Endodermal cell (in vitro differentiated cells): ENCODE measurements at regions not wholly inside any gene's neighbourhood (a gene's known extent, or its start where the extent isn't known, plus 50 kb on each side); places are given as distances from the start of the nearest gene placed in this dataset.

Source experiments
- DNase-seq: peaks from one replicate; pipeline ENCODE4 v3.0.0-alpha.2; 2017
- H3K27ac ChIP-seq: 2 replicates; pipeline ENCODE4 v1.5.1; 2013; ENCODE audit warnings: mild to moderate bottlenecking, low read depth, low read length, moderate library complexity
- H3K27me3 ChIP-seq: 2 replicates; pipeline ENCODE4 v1.6.1; 2013; ENCODE audit warnings: mild to moderate bottlenecking, low read length, moderate library complexity; ENCODE audit not compliant: insufficient read depth, control insufficient read depth, poor library complexity, severe bottlenecking
- H3K36me3 ChIP-seq: 2 replicates; pipeline ENCODE4 v1.7.0; 2013; ENCODE audit warnings: mild to moderate bottlenecking, low read length, moderate library complexity; ENCODE audit not compliant: control insufficient read depth, insufficient read depth
- H3K4me1 ChIP-seq: one replicate; pipeline ENCODE4 v1.7.0; 2013; ENCODE audit warnings: low read length; ENCODE audit not compliant: control insufficient read depth, insufficient read depth
- H3K4me3 ChIP-seq: 2 replicates; pipeline ENCODE4 v1.5.1; 2013; ENCODE audit warnings: mild to moderate bottlenecking, low read length, moderate library complexity
- H3K9ac ChIP-seq: 2 replicates; pipeline ENCODE4 v1.6.1; 2013; ENCODE audit warnings: mild to moderate bottlenecking, low read length, moderate library complexity; ENCODE audit not compliant: poor library complexity, severe bottlenecking; ENCODE audit errors: extremely low read depth
- H3K9me3 ChIP-seq: 2 replicates; pipeline ENCODE4 v1.6.1; 2013; ENCODE audit warnings: mild to moderate bottlenecking, low read length, moderate library complexity; ENCODE audit not compliant: control insufficient read depth
- H3K27ac Mint-ChIP-seq: 2 replicates; pipeline ENCODE4 v1.8.0; 2020; ENCODE audit warnings: mixed read lengths
- H3K27me3 Mint-ChIP-seq: 2 replicates; pipeline ENCODE4 v1.8.0; 2021; ENCODE audit warnings: mild to moderate bottlenecking, mixed read lengths; ENCODE audit not compliant: insufficient read depth
- H3K36me3 Mint-ChIP-seq: 2 replicates; pipeline ENCODE4 v1.8.0; 2020; ENCODE audit warnings: low read depth, mixed read lengths
- H3K4me1 Mint-ChIP-seq: 2 replicates; pipeline ENCODE4 v1.8.0; 2020; ENCODE audit warnings: mixed read lengths
- H3K4me3 Mint-ChIP-seq: 2 replicates; pipeline ENCODE4 v1.8.0; 2020; ENCODE audit warnings: mild to moderate bottlenecking, moderate library complexity, mixed read lengths
- H3K9me3 Mint-ChIP-seq: 2 replicates; pipeline ENCODE4 v1.8.0; 2020; ENCODE audit warnings: mild to moderate bottlenecking, mixed read lengths
- WGBS, 2 experiments: methylation state at CpG; one replicate each; pipeline versions ENCODE4 v1.1.5 to v1.1.7; 2013; ENCODE audit warnings: missing lambda C conversion rate in 2 of 2, mixed read lengths in 1 of 2; ENCODE audit not compliant: insufficient coverage in 1 of 2, insufficient read length in 1 of 2; 5-methylcytosine and 5-hydroxymethylcytosine counted together
- TF ChIP-seq, protein P1 (sequence below): fragments of 200-600 bp; sonication (generic); conservative IDR thresholded peaks from 2 replicates; pipeline ENCODE4 v1.5.0; 2021; ENCODE audit warnings: antibody characterized with exemption, mild to moderate bottlenecking

DNA sequence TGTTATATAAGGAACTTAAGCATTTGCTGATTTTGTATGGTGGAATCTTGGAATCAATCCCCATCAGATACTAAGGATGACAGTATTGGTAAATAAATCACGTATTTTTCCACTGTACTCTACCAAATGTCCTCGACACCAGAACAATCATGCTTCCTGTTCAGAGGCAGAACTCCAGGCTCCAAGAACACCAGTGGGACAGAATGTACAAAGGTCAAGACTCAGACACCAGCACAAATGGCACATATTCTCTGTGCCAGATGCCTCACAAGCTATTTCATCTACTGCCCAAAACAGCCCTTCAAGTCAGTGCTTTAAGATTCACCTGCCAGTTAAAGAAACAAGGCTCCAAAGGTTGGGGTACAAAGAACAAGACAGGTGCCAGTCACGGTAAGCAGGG, 420.5 kb downstream of the STK39 start:
- Histone ChIP-seq H3K27me3 (peaks cover 18% of the 10 kb centered on the region), H3K36me3 (no peaks in the 10 kb centered on the region), H3K27ac (no peak overlapping the region), H3K4me3 (no peak overlapping the region), H3K9me3 (no peaks in the 10 kb centered on the region), H3K9ac (no peak overlapping the region), H3K4me1 (no peaks in the 10 kb centered on the region)
- Mint-ChIP-seq H3K36me3 (no peaks in the 10 kb centered on the region), H3K4me3 (no peak overlapping the region), H3K27me3 (no peaks in the 10 kb centered on the region), H3K4me1 (peaks cover 4% of the 10 kb centered on the region), H3K9me3 (no peaks in the 10 kb centered on the region), H3K27ac (no peak overlapping the region)
- DNase-seq: no peak
- 93 to 100% methylated on average over 2 to 3 of the region's 3 CpGs for WGBS, 2 experiments
- TF ChIP-seq, protein P1, sequence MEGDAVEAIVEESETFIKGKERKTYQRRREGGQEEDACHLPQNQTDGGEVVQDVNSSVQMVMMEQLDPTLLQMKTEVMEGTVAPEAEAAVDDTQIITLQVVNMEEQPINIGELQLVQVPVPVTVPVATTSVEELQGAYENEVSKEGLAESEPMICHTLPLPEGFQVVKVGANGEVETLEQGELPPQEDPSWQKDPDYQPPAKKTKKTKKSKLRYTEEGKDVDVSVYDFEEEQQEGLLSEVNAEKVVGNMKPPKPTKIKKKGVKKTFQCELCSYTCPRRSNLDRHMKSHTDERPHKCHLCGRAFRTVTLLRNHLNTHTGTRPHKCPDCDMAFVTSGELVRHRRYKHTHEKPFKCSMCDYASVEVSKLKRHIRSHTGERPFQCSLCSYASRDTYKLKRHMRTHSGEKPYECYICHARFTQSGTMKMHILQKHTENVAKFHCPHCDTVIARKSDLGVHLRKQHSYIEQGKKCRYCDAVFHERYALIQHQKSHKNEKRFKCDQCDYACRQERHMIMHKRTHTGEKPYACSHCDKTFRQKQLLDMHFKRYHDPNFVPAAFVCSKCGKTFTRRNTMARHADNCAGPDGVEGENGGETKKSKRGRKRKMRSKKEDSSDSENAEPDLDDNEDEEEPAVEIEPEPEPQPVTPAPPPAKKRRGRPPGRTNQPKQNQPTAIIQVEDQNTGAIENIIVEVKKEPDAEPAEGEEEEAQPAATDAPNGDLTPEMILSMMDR: no peak

DNA sequence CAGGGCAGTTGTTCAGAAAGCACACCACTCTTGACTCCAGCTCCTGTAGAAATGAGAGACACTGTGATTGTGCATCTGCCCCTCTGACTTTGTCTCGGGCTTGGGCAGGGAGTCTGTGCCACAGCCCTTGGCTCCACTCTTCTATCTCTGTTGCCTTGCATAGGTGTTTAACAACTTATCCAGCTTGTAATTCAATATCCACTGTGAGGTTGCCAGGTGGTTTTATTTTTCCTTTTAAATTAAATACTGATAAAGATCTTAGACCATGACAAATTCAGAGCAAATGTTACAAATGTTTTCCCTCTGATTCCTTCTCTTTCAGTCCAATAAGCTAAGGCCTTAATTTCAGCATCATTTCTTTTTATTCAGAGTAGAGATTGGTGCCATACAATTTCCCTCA, 421.7 kb downstream of the STK39 start:
- TF ChIP-seq, protein P1: no peak
- peaks cover 4% of the 10 kb centered on the region for H3K4me1 Mint-ChIP-seq
- no peak overlapping the region for H3K4me3 ChIP-seq
- H3K27ac Mint-ChIP-seq: no peak overlapping the region
- H3K4me1 ChIP-seq: no peaks in the 10 kb centered on the region
- no peak overlapping the region for H3K27ac ChIP-seq
- H3K9me3 ChIP-seq: no peaks in the 10 kb centered on the region
- no peaks in the 10 kb centered on the region for H3K9me3 Mint-ChIP-seq
- H3K4me3 Mint-ChIP-seq: no peak overlapping the region
- H3K27me3 Mint-ChIP-seq: no peaks in the 10 kb centered on the region
- H3K9ac ChIP-seq: no peak overlapping the region
- no peaks in the 10 kb centered on the region for H3K36me3 Mint-ChIP-seq
- H3K27me3 ChIP-seq: peaks cover 20% of the 10 kb centered on the region
- DNase-seq: no peak
- WGBS, 2 experiments: 83% methylated on average over 1 of the region's 1 CpG; no CpG with 5 or more reads in 1 of the 2 experiments
- H3K36me3 ChIP-seq: no peaks in the 10 kb centered on the region

DNA sequence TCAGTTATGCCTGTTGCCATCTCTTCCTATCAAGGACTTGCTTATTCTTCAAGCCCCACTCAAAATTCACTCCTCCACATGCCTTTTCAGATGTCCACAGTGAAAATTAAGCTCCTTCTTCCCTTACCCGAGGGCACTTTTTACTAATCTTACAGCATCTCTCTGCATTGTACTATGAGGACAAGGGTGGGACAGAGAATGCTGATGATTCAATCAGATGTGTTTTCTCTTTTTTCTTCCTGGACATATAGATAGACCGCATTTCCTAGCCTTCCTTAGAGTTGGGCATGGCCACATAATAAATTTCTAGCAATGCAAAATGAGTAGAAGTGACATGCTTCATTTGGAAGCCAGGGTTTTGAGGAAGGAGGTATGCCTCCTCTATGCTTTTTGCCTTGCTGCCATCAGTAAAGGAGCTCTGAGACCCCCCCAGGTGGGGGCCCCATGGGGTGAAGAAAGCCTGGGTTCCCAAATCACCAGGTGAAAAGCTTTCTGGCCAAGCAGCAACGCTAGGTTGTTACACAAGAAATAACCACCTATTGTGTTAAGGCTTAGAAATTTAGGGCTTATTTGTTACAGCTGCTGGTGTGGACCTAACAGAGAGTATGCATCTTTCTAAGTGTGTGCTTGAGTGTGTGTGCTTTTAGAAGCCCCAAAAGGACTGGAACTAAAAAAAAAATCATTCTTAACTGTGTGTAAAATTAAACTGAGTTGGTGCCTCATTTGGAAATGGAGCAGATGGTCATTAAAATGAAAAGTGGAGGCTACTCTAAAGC, 424.5 kb downstream of the STK39 start:
- Histone ChIP-seq H3K9ac (no peak overlapping the region), H3K27me3 (peaks cover 20% of the 10 kb centered on the region), H3K4me3 (no peak overlapping the region), H3K27ac (no peak overlapping the region), H3K4me1 (no peaks in the 10 kb centered on the region), H3K9me3 (peaks cover 3% of the 10 kb centered on the region), H3K36me3 (no peaks in the 10 kb centered on the region)
- TF ChIP-seq, protein P1: no peak
- Mint-ChIP-seq H3K4me1 (peaks cover 5% of the 10 kb centered on the region), H3K9me3 (peaks cover 2% of the 10 kb centered on the region), H3K4me3 (no peak overlapping the region), H3K27ac (no peak overlapping the region), H3K27me3 (no peaks in the 10 kb centered on the region), H3K36me3 (no peaks in the 10 kb centered on the region)
- no peak for DNase-seq
- 88 to 100% methylated on average over 1 to 3 of the region's 3 CpGs for WGBS, 2 experiments
